ENCODE measurements at regions not wholly inside any gene's neighbourhood (a gene's known extent, or its start where the extent isn't known, plus 50 kb on each side); places are given as distances from the start of the nearest gene placed in this dataset.

DNA sequence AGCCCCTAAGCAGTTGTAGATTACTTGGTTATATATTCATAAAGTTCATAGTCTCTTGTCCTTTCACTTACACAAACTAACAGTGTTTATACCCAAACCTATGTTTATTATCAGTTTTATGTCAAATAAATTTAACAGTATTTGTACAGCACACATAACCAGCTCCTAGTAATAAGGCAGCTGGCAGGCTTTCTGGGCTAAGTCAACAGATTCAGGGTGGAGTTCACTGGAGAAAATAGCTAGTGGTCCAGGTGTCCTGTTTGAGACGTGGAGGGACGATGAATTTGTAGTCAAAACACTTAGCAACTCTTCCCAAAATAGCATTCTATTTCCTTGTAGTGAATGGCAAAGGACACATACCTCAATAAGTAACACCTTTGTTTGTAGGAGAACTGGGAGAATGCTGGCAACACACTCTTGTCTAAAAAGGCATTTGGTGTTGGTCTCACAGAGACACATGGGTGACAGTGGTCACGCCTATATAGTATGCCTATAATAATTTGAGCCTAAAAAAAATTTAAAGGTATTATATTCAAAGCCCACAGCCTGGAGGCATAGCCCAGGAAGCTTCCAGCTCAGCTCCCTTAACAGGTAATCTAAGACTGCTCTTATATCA is 156.4 kb upstream of the CARMIL1 start:
- no peak for TF ChIP-seq CREB1 (CRISPR knock-in tag; IDR thresholded peaks at IDR 0.05)
- TF ChIP-seq, protein P1, sequence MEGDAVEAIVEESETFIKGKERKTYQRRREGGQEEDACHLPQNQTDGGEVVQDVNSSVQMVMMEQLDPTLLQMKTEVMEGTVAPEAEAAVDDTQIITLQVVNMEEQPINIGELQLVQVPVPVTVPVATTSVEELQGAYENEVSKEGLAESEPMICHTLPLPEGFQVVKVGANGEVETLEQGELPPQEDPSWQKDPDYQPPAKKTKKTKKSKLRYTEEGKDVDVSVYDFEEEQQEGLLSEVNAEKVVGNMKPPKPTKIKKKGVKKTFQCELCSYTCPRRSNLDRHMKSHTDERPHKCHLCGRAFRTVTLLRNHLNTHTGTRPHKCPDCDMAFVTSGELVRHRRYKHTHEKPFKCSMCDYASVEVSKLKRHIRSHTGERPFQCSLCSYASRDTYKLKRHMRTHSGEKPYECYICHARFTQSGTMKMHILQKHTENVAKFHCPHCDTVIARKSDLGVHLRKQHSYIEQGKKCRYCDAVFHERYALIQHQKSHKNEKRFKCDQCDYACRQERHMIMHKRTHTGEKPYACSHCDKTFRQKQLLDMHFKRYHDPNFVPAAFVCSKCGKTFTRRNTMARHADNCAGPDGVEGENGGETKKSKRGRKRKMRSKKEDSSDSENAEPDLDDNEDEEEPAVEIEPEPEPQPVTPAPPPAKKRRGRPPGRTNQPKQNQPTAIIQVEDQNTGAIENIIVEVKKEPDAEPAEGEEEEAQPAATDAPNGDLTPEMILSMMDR (IDR thresholded peaks at IDR 0.05): no peak
- TF ChIP-seq SP1 (CRISPR knock-in tag; conservative IDR thresholded peaks at IDR 0.05): no peak
- no peak for TF ChIP-seq NFYB (CRISPR knock-in tag; conservative IDR thresholded peaks at IDR 0.05; ENCODE audit: low read depth)
- TF ChIP-seq, protein P2, sequence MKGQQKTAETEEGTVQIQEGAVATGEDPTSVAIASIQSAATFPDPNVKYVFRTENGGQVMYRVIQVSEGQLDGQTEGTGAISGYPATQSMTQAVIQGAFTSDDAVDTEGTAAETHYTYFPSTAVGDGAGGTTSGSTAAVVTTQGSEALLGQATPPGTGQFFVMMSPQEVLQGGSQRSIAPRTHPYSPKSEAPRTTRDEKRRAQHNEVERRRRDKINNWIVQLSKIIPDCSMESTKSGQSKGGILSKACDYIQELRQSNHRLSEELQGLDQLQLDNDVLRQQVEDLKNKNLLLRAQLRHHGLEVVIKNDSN (CRISPR knock-in tag; IDR thresholded peaks at IDR 0.05): no peak
- no peak for TF ChIP-seq KAT7 (CRISPR knock-in tag; IDR thresholded peaks at IDR 0.05; ENCODE audit: borderline replicate concordance)
- TF ChIP-seq, protein P3, sequence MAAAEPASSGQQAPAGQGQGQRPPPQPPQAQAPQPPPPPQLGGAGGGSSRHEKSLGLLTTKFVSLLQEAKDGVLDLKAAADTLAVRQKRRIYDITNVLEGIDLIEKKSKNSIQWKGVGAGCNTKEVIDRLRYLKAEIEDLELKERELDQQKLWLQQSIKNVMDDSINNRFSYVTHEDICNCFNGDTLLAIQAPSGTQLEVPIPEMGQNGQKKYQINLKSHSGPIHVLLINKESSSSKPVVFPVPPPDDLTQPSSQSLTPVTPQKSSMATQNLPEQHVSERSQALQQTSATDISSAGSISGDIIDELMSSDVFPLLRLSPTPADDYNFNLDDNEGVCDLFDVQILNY (CRISPR knock-in tag; IDR thresholded peaks at IDR 0.05): no peak
- TF ChIP-seq, protein P4, sequence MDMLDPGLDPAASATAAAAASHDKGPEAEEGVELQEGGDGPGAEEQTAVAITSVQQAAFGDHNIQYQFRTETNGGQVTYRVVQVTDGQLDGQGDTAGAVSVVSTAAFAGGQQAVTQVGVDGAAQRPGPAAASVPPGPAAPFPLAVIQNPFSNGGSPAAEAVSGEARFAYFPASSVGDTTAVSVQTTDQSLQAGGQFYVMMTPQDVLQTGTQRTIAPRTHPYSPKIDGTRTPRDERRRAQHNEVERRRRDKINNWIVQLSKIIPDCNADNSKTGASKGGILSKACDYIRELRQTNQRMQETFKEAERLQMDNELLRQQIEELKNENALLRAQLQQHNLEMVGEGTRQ (CRISPR knock-in tag; IDR thresholded peaks at IDR 0.05): no peak
- TF ChIP-seq, protein P5, sequence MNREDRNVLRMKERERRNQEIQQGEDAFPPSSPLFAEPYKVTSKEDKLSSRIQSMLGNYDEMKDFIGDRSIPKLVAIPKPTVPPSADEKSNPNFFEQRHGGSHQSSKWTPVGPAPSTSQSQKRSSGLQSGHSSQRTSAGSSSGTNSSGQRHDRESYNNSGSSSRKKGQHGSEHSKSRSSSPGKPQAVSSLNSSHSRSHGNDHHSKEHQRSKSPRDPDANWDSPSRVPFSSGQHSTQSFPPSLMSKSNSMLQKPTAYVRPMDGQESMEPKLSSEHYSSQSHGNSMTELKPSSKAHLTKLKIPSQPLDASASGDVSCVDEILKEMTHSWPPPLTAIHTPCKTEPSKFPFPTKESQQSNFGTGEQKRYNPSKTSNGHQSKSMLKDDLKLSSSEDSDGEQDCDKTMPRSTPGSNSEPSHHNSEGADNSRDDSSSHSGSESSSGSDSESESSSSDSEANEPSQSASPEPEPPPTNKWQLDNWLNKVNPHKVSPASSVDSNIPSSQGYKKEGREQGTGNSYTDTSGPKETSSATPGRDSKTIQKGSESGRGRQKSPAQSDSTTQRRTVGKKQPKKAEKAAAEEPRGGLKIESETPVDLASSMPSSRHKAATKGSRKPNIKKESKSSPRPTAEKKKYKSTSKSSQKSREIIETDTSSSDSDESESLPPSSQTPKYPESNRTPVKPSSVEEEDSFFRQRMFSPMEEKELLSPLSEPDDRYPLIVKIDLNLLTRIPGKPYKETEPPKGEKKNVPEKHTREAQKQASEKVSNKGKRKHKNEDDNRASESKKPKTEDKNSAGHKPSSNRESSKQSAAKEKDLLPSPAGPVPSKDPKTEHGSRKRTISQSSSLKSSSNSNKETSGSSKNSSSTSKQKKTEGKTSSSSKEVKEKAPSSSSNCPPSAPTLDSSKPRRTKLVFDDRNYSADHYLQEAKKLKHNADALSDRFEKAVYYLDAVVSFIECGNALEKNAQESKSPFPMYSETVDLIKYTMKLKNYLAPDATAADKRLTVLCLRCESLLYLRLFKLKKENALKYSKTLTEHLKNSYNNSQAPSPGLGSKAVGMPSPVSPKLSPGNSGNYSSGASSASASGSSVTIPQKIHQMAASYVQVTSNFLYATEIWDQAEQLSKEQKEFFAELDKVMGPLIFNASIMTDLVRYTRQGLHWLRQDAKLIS (CRISPR knock-in tag; IDR thresholded peaks at IDR 0.05; ENCODE audit: borderline replicate concordance): no peak
- TF ChIP-seq NR3C1 (CRISPR knock-in tag; conservative IDR thresholded peaks at IDR 0.05; ENCODE audit: low read depth): no peak
- no peak for TF ChIP-seq ESRRA (CRISPR knock-in tag; IDR thresholded peaks at IDR 0.05; ENCODE audit: borderline replicate concordance)
- TF ChIP-seq, protein P6, sequence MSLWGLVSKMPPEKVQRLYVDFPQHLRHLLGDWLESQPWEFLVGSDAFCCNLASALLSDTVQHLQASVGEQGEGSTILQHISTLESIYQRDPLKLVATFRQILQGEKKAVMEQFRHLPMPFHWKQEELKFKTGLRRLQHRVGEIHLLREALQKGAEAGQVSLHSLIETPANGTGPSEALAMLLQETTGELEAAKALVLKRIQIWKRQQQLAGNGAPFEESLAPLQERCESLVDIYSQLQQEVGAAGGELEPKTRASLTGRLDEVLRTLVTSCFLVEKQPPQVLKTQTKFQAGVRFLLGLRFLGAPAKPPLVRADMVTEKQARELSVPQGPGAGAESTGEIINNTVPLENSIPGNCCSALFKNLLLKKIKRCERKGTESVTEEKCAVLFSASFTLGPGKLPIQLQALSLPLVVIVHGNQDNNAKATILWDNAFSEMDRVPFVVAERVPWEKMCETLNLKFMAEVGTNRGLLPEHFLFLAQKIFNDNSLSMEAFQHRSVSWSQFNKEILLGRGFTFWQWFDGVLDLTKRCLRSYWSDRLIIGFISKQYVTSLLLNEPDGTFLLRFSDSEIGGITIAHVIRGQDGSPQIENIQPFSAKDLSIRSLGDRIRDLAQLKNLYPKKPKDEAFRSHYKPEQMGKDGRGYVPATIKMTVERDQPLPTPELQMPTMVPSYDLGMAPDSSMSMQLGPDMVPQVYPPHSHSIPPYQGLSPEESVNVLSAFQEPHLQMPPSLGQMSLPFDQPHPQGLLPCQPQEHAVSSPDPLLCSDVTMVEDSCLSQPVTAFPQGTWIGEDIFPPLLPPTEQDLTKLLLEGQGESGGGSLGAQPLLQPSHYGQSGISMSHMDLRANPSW (CRISPR knock-in tag; conservative IDR thresholded peaks at IDR 0.05; ENCODE audit: low read depth): no peak

Data from WTC11 (cell line).